WI38 (cell line): ENCODE measurements at regions not wholly inside any gene's neighbourhood (a gene's known extent, or its start where the extent isn't known, plus 50 kb on each side); places are given as distances from the start of the nearest gene placed in this dataset.

Experiments used
- H3K4me3 ChIP-seq: 2 replicates; pipeline ENCODE4 v1.5.1; 2011; ENCODE audit warnings: low read depth, mild to moderate bottlenecking, control low read depth, low read length
- CTCF ChIP-seq: IDR thresholded peaks from 2 replicates; pipeline ENCODE4 v1.5.1; 2012; ENCODE audit warnings: low read depth, mild to moderate bottlenecking, control low read depth, low read length

- H3K4me3 ChIP-seq = no peak overlapping the region
- TF ChIP-seq CTCF = no peak
Measured at GRCh38 chr3:15953841-15954240, 156.1 kb upstream of the ANKRD28 start.

DNA sequence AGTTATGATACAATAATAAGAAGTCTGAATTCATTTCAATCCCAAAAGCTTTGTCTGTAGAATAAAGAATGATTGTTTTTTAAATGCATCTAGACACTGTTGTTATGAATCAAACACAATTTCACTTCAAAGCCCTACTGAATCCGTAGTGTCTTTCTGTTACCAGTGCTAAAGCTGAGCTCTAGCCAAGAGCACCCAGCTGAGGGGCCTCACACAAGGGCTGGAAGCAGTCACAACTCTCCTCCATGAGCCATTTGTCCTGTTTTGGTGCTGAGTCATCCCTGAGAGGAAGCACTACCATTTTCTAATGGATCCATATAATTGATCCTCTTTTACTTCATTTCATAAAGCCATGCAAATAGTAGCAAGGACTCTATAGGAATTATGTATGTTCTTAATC, 158.2 kb upstream of the ANKRD28 start:
- no peak overlapping the region for H3K4me3 ChIP-seq
- TF ChIP-seq CTCF = no peak

- no peak overlapping the region for H3K4me3 ChIP-seq
- TF ChIP-seq CTCF = no peak
Measured at GRCh38 chr3:15958692-15959433, 161.1 kb upstream of the ANKRD28 start.

GRCh38 chr3:15959434-15959811, 161.6 kb upstream of the ANKRD28 start:
- TF ChIP-seq CTCF = no peak
- H3K4me3 ChIP-seq = no peak overlapping the region

DNA sequence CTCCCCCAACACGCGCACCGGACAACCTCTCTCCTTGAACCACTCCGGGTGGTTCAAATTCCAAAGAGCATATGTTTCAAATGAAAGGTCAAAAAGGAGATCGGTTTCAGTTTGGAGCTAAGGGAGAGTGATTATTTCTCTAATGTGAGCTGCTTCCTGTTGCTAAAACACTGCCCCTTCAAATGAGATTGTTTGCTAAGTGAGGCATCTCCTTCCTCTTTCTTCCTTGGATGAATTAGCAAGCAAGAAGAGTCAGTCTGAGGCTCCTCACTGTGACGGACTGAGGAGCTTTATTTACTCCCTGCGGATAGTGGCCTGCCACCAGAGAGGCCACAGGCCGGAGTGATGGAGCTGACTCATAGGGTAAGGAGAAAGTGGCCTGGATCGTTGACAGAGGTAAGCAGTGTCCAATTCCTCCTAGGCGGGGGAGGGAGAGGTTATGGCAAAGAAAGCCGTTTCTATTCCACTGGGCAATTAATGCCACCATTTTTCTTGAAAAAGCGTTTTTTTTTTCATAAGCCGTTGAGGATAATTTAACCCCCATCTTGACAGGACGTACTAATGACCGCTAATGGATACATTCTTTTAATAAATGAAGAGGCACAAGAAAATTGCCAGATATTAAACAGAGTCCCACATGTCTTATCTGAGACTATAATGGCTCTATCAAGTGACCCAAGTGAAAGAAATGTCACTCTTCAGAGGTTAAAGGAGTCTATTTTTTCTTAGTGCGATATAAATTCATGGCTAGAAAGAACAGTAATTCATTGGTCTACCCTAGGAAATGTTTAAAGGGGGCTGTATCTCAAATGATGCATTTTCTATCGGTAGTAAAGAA, 167.0 kb upstream of the ANKRD28 start:
- H3K4me3 ChIP-seq = peak overlapping the region; percentile 52
- no peak for TF ChIP-seq CTCF

- no peak overlapping the region for H3K4me3 ChIP-seq
- no peak for TF ChIP-seq CTCF
Measured at GRCh38 chr3:15967577-15967976, 169.8 kb upstream of the ANKRD28 start.

DNA sequence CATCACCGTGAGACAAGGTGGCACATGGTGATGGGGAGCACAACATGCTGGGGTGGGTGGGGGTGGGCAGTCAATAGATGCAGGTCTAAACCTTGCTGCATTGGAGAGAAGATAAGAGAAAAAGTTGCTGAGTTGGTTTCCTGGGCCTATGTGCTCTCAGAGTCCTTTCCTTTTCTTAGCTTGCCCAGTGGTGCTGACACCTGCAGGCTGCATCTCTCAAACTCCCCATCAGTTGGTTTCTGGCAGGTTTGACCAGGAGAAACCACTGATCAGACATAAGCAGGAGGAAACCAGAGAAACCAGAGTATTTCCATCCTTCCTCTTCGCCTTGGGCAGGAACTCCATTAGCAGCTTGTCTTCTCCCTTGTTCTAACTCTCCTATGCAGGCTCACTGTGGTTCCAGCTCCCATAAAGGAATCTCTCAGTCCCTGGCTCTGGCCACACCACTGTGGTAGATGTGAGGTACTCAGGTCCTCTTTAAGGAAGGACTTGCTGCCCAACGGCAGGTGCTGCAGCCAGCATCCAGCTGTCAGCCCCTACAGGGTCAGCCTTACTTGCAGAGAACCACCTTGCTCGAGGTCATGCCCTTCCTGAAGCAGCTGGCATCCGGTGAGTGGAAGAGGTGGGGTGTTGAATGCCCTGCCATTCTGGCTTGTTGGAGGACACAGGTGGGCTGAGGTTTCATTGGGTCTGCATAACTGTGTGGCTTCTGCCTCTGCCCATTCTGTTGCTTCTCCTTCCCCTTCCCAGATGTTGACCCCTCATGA, 172.3 kb upstream of the ANKRD28 start:
- no peak for TF ChIP-seq CTCF
- H3K4me3 ChIP-seq = no peak overlapping the region
